Epithelial cell of proximal tubule (primary cell): ENCODE measurements at regions not wholly inside any gene's neighbourhood (a gene's known extent, or its start where the extent isn't known, plus 50 kb on each side); places are given as distances from the start of the nearest gene placed in this dataset.

ENCODE experiments used
- DNase-seq: peaks from one replicate; pipeline ENCODE4 v3.0.0-alpha.2; 2011; ENCODE audit warnings: low read depth
- H3K4me3 ChIP-seq: 2 replicates; pipeline ENCODE4 v1.5.1; 2011; ENCODE audit warnings: low read depth, mild to moderate bottlenecking, low read length
- CTCF ChIP-seq: conservative IDR thresholded peaks from 2 replicates; pipeline ENCODE4 v1.5.1; 2012; ENCODE audit warnings: low read depth, mild to moderate bottlenecking, low read length

GRCh38 chr9:115360122-115360521 is 242.2 kb upstream of the TNC start:
- TF ChIP-seq CTCF: no peak
- no peak for DNase-seq
- H3K4me3 ChIP-seq: no peak overlapping the region

DNA sequence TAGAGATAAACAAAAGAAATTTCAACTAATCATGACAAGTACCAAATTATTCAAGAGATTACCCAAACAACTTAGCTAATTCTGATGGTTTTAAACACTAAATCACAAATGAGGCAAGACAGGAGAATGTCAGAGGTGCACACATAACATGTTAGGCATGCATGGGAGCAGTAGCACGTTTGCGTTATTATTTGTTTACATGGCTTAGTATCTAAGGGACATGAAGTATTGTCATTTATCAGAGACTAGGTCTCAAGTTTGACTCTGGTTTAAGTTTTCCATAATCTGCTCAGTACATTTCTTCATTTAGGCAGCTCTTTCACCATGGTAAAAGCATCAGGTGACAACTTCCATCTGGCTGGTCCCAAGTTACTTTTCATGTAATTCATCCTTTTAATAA is 244.1 kb upstream of the TNC start:
- DNase-seq: no peak
- H3K4me3 ChIP-seq: no peak overlapping the region
- TF ChIP-seq CTCF: no peak

- no peak for TF ChIP-seq CTCF
- DNase-seq: no peak
These were observed 244.7 kb upstream of the TNC start for GRCh38 chr9:115362640-115363039.

DNA sequence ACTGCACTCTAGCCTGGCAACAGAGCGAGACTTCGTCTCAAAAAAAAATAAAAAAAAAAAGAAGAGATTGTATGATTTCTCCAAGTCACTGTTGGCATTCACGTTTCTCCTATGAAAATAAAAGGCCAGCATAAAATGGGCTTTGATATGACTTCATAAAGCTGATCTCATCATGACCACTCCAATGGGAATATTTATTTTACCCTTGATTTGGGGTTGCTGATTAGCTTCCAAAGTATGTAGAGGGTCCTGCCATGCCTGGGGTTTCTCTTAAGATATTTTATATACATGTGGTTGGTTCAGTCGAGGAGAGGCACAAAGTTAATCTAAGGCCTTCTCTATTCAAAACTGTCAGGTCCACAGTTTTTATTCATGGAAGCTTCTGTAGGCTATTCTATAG is 247.0 kb upstream of the TNC start:
- TF ChIP-seq CTCF: no peak
- H3K4me3 ChIP-seq: no peak overlapping the region
- DNase-seq: no peak

More at GRCh38 chr9:115362640-115363039, 244.7 kb upstream of the TNC start:
- no peak overlapping the region for H3K4me3 ChIP-seq

DNA sequence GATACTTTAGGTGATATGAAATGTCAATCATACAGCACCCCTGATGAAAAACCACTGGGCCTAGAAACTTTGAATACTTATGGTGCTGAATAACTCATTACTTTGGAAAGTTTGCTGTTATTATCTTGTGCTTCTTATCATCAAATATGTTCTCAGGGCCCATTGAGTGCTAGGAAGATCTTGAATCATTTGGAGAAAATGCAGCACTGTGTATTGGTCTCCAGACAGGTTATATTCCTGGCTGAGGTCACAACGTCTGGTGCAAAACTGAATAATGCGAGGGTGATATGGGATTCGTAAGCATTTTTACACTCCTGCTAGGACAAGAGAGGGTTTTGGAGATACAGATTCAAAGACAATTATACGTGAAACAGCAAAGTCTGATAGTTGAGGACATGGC is 249.4 kb upstream of the TNC start:
- no peak for DNase-seq
- H3K4me3 ChIP-seq: no peak overlapping the region
- no peak for TF ChIP-seq CTCF

GRCh38 chr9:115367780-115368525 is 250.0 kb upstream of the TNC start:
- H3K4me3 ChIP-seq: no peak overlapping the region
- DNase-seq: peak; percentile 26
- TF ChIP-seq CTCF: no peak

DNA sequence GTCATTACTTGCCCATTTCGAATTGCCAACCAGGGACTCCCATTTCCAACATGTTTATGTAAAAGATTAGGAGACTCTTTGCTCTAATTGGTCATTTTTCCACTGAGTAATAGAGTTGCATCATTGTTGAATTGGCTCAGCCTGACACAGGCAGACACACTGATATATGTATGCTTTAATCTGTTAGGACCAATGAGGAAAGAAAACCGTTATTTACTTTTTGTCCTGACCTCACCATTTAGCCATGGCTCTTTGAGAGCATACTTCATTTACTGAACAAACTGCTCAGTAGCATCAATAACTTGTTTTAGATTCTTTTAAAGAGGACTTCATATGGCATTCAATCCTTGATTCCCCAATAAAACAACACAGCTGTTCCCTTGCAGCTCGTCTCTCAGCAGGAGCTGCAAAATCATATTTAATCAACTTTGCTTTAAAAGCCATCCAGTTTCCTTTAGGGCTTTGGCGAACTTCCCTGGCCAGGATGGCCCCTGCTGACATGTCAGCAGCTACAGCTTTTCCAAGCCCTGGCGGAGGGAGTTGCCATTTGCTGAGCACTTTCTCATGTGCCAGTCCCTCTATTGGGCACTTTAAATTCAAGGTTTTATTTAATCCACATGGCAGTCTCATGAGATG is 251.5 kb upstream of the TNC start:
- DNase-seq: no peak

More for the DNA sequence above, 251.5 kb upstream of the TNC start:
- no peak overlapping the region for H3K4me3 ChIP-seq
- no peak for TF ChIP-seq CTCF
